GM23248 (cell line): ENCODE measurements at regions not wholly inside any gene's neighbourhood (a gene's known extent, or its start where the extent isn't known, plus 50 kb on each side); places are given as distances from the start of the nearest gene placed in this dataset.
"Not testable (repeated sequence)": the region's sequence is repeated elsewhere in the genome, so short reads cannot be mapped to it uniquely, and the experiment has no call there.

Source experiments
- DNase-seq: peaks from one replicate; pipeline ENCODE4 v3.0.0-alpha.2; 2015
- H2AFZ ChIP-seq: fragments of 200-600 bp; sonication (generic); 2 replicates; pipeline ENCODE4 v1.6.1; 2016; ENCODE audit warnings: antibody characterized with exemption
- H3F3A ChIP-seq: fragments of 200-600 bp; sonication (generic); 2 replicates; pipeline ENCODE4 v1.6.1; 2016; ENCODE audit warnings: mild to moderate bottlenecking, antibody characterized with exemption, mixed run types; ENCODE audit not compliant: insufficient read depth
- H3K27ac ChIP-seq: fragments of 200-600 bp; sonication (generic); 2 replicates; pipeline ENCODE4 v1.5.1; 2016; ENCODE audit warnings: mild to moderate bottlenecking
- H3K27me3 ChIP-seq: fragments of 200-600 bp; sonication (generic); replicated peaks from 2 replicates; pipeline ENCODE4 v1.6.1; 2016; ENCODE audit warnings: mild to moderate bottlenecking; ENCODE audit not compliant: insufficient read depth
- H3K36me3 ChIP-seq: fragments of 200-600 bp; sonication (generic); 2 replicates; pipeline ENCODE4 v1.6.1; 2016; ENCODE audit warnings: low read depth, mild to moderate bottlenecking
- H3K4me1 ChIP-seq: fragments of 200-600 bp; sonication (generic); 2 replicates; pipeline ENCODE4 v1.6.1; 2016; ENCODE audit warnings: mild to moderate bottlenecking; ENCODE audit not compliant: insufficient read depth
- H3K4me2 ChIP-seq: fragments of 200-600 bp; sonication (generic); one replicate; pipeline ENCODE4 v1.6.1; 2016; ENCODE audit warnings: mild to moderate bottlenecking; ENCODE audit not compliant: unreplicated experiment
- H3K4me3 ChIP-seq: fragments of 200-600 bp; sonication (generic); 2 replicates; pipeline ENCODE4 v1.5.1; 2016; ENCODE audit warnings: mild to moderate bottlenecking
- H3K79me2 ChIP-seq: fragments of 200-600 bp; sonication (generic); 2 replicates; pipeline ENCODE4 v1.6.1; 2016; ENCODE audit warnings: mild to moderate bottlenecking; ENCODE audit not compliant: insufficient read depth
- H3K9ac ChIP-seq: fragments of 200-600 bp; sonication (generic); 2 replicates; pipeline ENCODE4 v1.6.1; 2016; ENCODE audit warnings: mild to moderate bottlenecking
- H3K9me2 ChIP-seq: fragments of 200-600 bp; sonication (generic); 2 replicates; pipeline ENCODE4 v1.6.1; 2016; ENCODE audit warnings: mixed run types, mild to moderate bottlenecking, moderate library complexity; ENCODE audit not compliant: insufficient read depth
- H3K9me3 ChIP-seq: fragments of 200-600 bp; sonication (generic); one replicate; pipeline ENCODE4 v1.6.1; 2017; ENCODE audit warnings: low read depth
- H4K20me1 ChIP-seq: fragments of 200-600 bp; sonication (generic); 2 replicates; pipeline ENCODE4 v1.6.0; 2016; ENCODE audit not compliant: insufficient read depth
- EZH2 ChIP-seq: fragments of 200-600 bp; sonication (generic); IDR thresholded peaks from 2 replicates; pipeline ENCODE4 v1.6.1; 2018; ENCODE audit warnings: antibody characterized with exemption, mild to moderate bottlenecking; ENCODE audit not compliant: insufficient read depth, poor library complexity, severe bottlenecking
- EZH2phosphoT487 ChIP-seq: fragments of 200-600 bp; sonication (generic); IDR thresholded peaks from 2 replicates; pipeline ENCODE4 v1.6.1; 2018; ENCODE audit warnings: antibody characterized with exemption, moderate library complexity, mild to moderate bottlenecking, low read depth; ENCODE audit not compliant: insufficient read depth
- WGBS, 2 experiments: methylation state at CpG; one replicate each; pipeline ENCODE4 v1.1.6; 2015 to 2017; ENCODE audit warnings: low lambda C conversion rate in 2 of 2, low coverage in 1 of 2; ENCODE audit errors: missing lambda C conversion rate in 2 of 2; 5-methylcytosine and 5-hydroxymethylcytosine counted together
- in situ Hi-C: fragments of 300-500 bp; cut with MboI; formaldehyde crosslinking; loops from 2 replicates; pipeline ENCODE4 v1.15.0; 2020

GRCh38 chr16:51524555-51525373, 373.7 kb upstream of the SALL1 start:
- Histone ChIP-seq H3K9me3 (no peaks in the 10 kb centered on the region), H3K4me2 (no peak overlapping the region), H3K27me3 (no peaks in the 10 kb centered on the region), H2AFZ (no peak overlapping the region), H3K4me1 (peaks cover 7% of the 10 kb centered on the region; the same call in 1 of the 2 replicates), H3K27ac (no peak overlapping the region), H3K36me3 (no peaks in the 10 kb centered on the region), H3K4me3 (no peak overlapping the region), H4K20me1 (no peaks in the 10 kb centered on the region), H3K79me2 (no peaks in the 10 kb centered on the region), H3F3A (no peaks in the 10 kb centered on the region), H3K9me2 (no peaks in the 10 kb centered on the region), H3K9ac (no peak overlapping the region)
- WGBS, 2 experiments, result 61 to 67% methylated on average over 6 of the region's 6 CpGs
- TF ChIP-seq EZH2phosphoT487 (no peak), EZH2 (no peak)
- peak; percentile 44 for DNase-seq
- in situ Hi-C loops, result no loop called here

- no peaks in the 10 kb centered on the region for H3K9me2 ChIP-seq
- H3K79me2 ChIP-seq, result no peaks in the 10 kb centered on the region
- in situ Hi-C loops, result no loop called here
- no peak overlapping the region for H2AFZ ChIP-seq
- H3F3A ChIP-seq, result no peaks in the 10 kb centered on the region
- no peak overlapping the region for H3K4me2 ChIP-seq
- no peaks in the 10 kb centered on the region; the same call in 1 of the 2 replicates for H4K20me1 ChIP-seq
- H3K27ac ChIP-seq, result no peak overlapping the region
- no peaks in the 10 kb centered on the region for H3K36me3 ChIP-seq
- peaks cover 7% of the 10 kb centered on the region; the same call in 1 of the 2 replicates for H3K4me1 ChIP-seq
- DNase-seq, result no peak
- H3K9me3 ChIP-seq, result no peaks in the 10 kb centered on the region
- TF ChIP-seq EZH2phosphoT487, result no peak
- TF ChIP-seq EZH2, result no peak
- no peaks in the 10 kb centered on the region for H3K27me3 ChIP-seq
- H3K9ac ChIP-seq, result no peak overlapping the region
- 87 to 95% methylated on average over 4 of the region's 4 CpGs for WGBS, 2 experiments
- no peak overlapping the region for H3K4me3 ChIP-seq
These were observed 373.0 kb upstream of the SALL1 start for GRCh38 chr16:51524070-51524469.

GRCh38 chr16:51523400-51523799, 372.3 kb upstream of the SALL1 start:
- Histone ChIP-seq H3K9ac (no peak overlapping the region), H3K9me2 (no peaks in the 10 kb centered on the region), H3K27ac (no peak overlapping the region), H3K36me3 (no peaks in the 10 kb centered on the region), H3K27me3 (no peaks in the 10 kb centered on the region), H3K9me3 (no peaks in the 10 kb centered on the region), H3K4me1 (peaks cover 7% of the 10 kb centered on the region; the same call in 1 of the 2 replicates), H3K4me3 (no peak overlapping the region), H3F3A (no peaks in the 10 kb centered on the region), H3K4me2 (no peak overlapping the region), H2AFZ (no peak overlapping the region), H4K20me1 (no peaks in the 10 kb centered on the region; the same call in 1 of the 2 replicates), H3K79me2 (no peaks in the 10 kb centered on the region)
- 19% methylated on average over 3 of the region's 3 CpGs for WGBS, 2 experiments
- peak; percentile 45 for DNase-seq
- TF ChIP-seq EZH2 (no peak), EZH2phosphoT487 (no peak)
- in situ Hi-C loops, result no loop called here

- H3K9me3 ChIP-seq, result no peaks in the 10 kb centered on the region
- DNase-seq, result no peak
- H3K27ac ChIP-seq, result no peak overlapping the region
- TF ChIP-seq EZH2 (no peak), EZH2phosphoT487 (no peak)
- no peaks in the 10 kb centered on the region for H3F3A ChIP-seq
- no peaks in the 10 kb centered on the region; the same call in 1 of the 2 replicates for H4K20me1 ChIP-seq
- no peaks in the 10 kb centered on the region for H3K27me3 ChIP-seq
- H3K4me3 ChIP-seq, result no peak overlapping the region
- no peak overlapping the region for H3K4me2 ChIP-seq
- no peaks in the 10 kb centered on the region for H3K79me2 ChIP-seq
- H2AFZ ChIP-seq, result no peak overlapping the region
- H3K36me3 ChIP-seq, result no peaks in the 10 kb centered on the region
- peaks cover 7% of the 10 kb centered on the region; the same call in 1 of the 2 replicates for H3K4me1 ChIP-seq
- in situ Hi-C loops, result no loop called here
- H3K9me2 ChIP-seq, result no peaks in the 10 kb centered on the region
- no peak overlapping the region for H3K9ac ChIP-seq
These were observed 371.8 kb upstream of the SALL1 start for GRCh38 chr16:51522902-51523301.

GRCh38 chr16:51516960-51517359, 365.9 kb upstream of the SALL1 start:
- DNase-seq, H3K4me3 ChIP-seq, H3K9ac ChIP-seq, H3K9me2 ChIP-seq, H4K20me1 ChIP-seq, H3F3A ChIP-seq, H3K4me1 ChIP-seq, H3K4me2 ChIP-seq, in situ Hi-C loops, H3K36me3 ChIP-seq, H3K27me3 ChIP-seq, H2AFZ ChIP-seq, H3K9me3 ChIP-seq, H3K27ac ChIP-seq, H3K79me2 ChIP-seq: not testable (repeated sequence)
- WGBS, 2 experiments, result 33 to 44% methylated on average over 4 of the region's 4 CpGs
